ENCODE measurements at regions not wholly inside any gene's neighbourhood (a gene's known extent, or its start where the extent isn't known, plus 50 kb on each side); places are given as distances from the start of the nearest gene placed in this dataset.

- intact Hi-C loops (cut with DNase I) = no loop called here
- no peaks in the 10 kb centered on the region for H3K4me1 ChIP-seq
- no peak overlapping the region for H3K4me3 ChIP-seq
- no peak for TF ChIP-seq CTCF (IDR thresholded peaks at IDR 0.05)
- no peak for TF ChIP-seq POLR2AphosphoS5 (IDR thresholded peaks at IDR 0.05; ENCODE audit: insufficient read depth in 1 of 2, low read depth in 1 of 2)
- TF ChIP-seq POLR2A (IDR thresholded peaks at IDR 0.05) = no peak
- no peaks in the 10 kb centered on the region for H3K27me3 ChIP-seq
- no peaks in the 10 kb centered on the region for H3K9me3 ChIP-seq
- H3K27ac ChIP-seq = no peak overlapping the region
- no peak for DNase-seq (ENCODE audit: extremely low spot score in 2 of 2)
- H3K36me3 ChIP-seq = no peaks in the 10 kb centered on the region
Measured at GRCh38 chr6:164229716-164230115, 815.2 kb downstream of the QKI start.

DNA sequence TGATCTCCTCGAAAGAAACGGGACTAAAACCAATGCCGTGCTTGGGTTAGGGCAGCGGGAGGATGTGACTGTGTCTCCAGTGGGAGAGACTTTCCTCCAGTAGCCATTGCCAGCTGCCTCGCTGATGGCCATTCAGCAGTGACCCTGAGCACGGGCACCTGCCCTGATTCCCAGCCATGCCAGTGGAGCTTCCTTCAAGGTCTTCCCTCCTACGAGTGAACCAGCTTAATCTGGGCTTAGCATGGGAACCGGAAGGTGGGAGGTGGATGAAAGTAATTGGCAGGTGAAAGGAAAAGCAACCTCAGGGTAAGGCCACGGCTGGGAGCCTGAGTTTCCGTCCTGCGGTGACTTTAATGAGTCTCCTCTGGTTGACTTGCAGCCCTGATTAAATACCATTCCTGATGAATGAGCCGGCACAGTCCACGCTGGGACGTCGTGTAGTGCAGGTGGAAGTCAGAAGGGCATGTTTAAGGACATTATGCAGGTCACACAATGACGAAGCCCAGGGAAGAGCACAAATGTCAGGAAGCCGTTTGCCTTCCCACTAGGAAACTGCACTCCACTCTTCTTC lies 813.5 kb downstream of the QKI start:
- Histone ChIP-seq H3K27ac (no peak overlapping the region), H3K27me3 (no peaks in the 10 kb centered on the region), H3K9me3 (no peaks in the 10 kb centered on the region), H3K4me1 (no peaks in the 10 kb centered on the region), H3K4me3 (no peak overlapping the region), H3K36me3 (no peaks in the 10 kb centered on the region)
- intact Hi-C loops (cut with DNase I) = no loop called here
- no peak for TF ChIP-seq CTCF (IDR thresholded peaks at IDR 0.05)
- TF ChIP-seq POLR2AphosphoS5 (IDR thresholded peaks at IDR 0.05; ENCODE audit: insufficient read depth in 1 of 2, low read depth in 1 of 2) = no peak
- TF ChIP-seq POLR2A (IDR thresholded peaks at IDR 0.05) = no peak
- no peak for DNase-seq (ENCODE audit: extremely low spot score in 2 of 2)

GRCh38 chr6:164216839-164217238 lies 802.3 kb downstream of the QKI start:
- intact Hi-C loops (cut with DNase I) = no loop called here
- TF ChIP-seq CTCF (IDR thresholded peaks at IDR 0.05) (no peak), POLR2A (IDR thresholded peaks at IDR 0.05) (no peak), POLR2AphosphoS5 (IDR thresholded peaks at IDR 0.05; ENCODE audit: insufficient read depth in 1 of 2, low read depth in 1 of 2) (no peak)
- Histone ChIP-seq H3K27me3 (no peaks in the 10 kb centered on the region), H3K4me1 (no peaks in the 10 kb centered on the region), H3K4me3 (no peak overlapping the region), H3K9me3 (no peaks in the 10 kb centered on the region), H3K36me3 (no peaks in the 10 kb centered on the region), H3K27ac (no peak overlapping the region)
- DNase-seq (ENCODE audit: extremely low spot score in 2 of 2) = no peak

GRCh38 chr6:164216368-164216767 lies 801.9 kb downstream of the QKI start:
- H3K36me3 ChIP-seq = no peaks in the 10 kb centered on the region
- no peak overlapping the region for H3K27ac ChIP-seq
- no peaks in the 10 kb centered on the region for H3K4me1 ChIP-seq
- no peak for TF ChIP-seq POLR2A (IDR thresholded peaks at IDR 0.05)
- TF ChIP-seq POLR2AphosphoS5 (IDR thresholded peaks at IDR 0.05; ENCODE audit: insufficient read depth in 1 of 2, low read depth in 1 of 2) = no peak
- TF ChIP-seq CTCF (IDR thresholded peaks at IDR 0.05) = no peak
- H3K27me3 ChIP-seq = no peaks in the 10 kb centered on the region
- intact Hi-C loops (cut with DNase I) = no loop called here
- H3K9me3 ChIP-seq = no peaks in the 10 kb centered on the region
- DNase-seq (ENCODE audit: extremely low spot score in 2 of 2) = no peak
- H3K4me3 ChIP-seq = no peak overlapping the region

GRCh38 chr6:164214066-164214465 lies 799.5 kb downstream of the QKI start:
- Histone ChIP-seq H3K4me1 (no peaks in the 10 kb centered on the region), H3K27me3 (no peaks in the 10 kb centered on the region), H3K9me3 (no peaks in the 10 kb centered on the region), H3K4me3 (no peak overlapping the region), H3K36me3 (no peaks in the 10 kb centered on the region), H3K27ac (no peak overlapping the region)
- DNase-seq (ENCODE audit: extremely low spot score in 2 of 2) = no peak
- intact Hi-C loops (cut with DNase I) = no loop called here
- no peak for TF ChIP-seq POLR2AphosphoS5 (IDR thresholded peaks at IDR 0.05; ENCODE audit: insufficient read depth in 1 of 2, low read depth in 1 of 2)
- no peak for TF ChIP-seq POLR2A (IDR thresholded peaks at IDR 0.05)
- TF ChIP-seq CTCF (IDR thresholded peaks at IDR 0.05) = no peak
